GM23338 (cell line): ENCODE measurements at regions not wholly inside any gene's neighbourhood (a gene's known extent, or its start where the extent isn't known, plus 50 kb on each side); places are given as distances from the start of the nearest gene placed in this dataset.

Experiments used
- CTCF ChIP-seq, 2 experiments: fragments of 200-600 bp in 1 of 2; sonication (generic) in 1 of 2; conservative IDR thresholded peaks; 2 replicates each; pipeline versions ENCODE4 v1.5.1 to v1.6.1; 2016 to 2017; ENCODE audit warnings: antibody characterized with exemption in 2 of 2, low read depth in 2 of 2, mild to moderate bottlenecking in 2 of 2, moderate library complexity in 1 of 2
- EZH2 ChIP-seq: fragments of 200-600 bp; sonication (generic); IDR thresholded peaks from one replicate; pipeline ENCODE4 v1.8.0; 2017; ENCODE audit warnings: antibody characterized with exemption, mild to moderate bottlenecking, low read depth; ENCODE audit not compliant: unreplicated experiment
- EZH2phosphoT487 ChIP-seq: fragments of 200-600 bp; sonication (generic); IDR thresholded peaks from one replicate; pipeline ENCODE4 v1.8.1; 2018; ENCODE audit warnings: antibody characterized with exemption; ENCODE audit not compliant: unreplicated experiment

GRCh38 chr10:35838054-35838453, 196.0 kb upstream of the FZD8 start:
- TF ChIP-seq CTCF (conservative IDR thresholded peaks at IDR 0.05; ENCODE audit: low read depth in 2 of 2) (no peak), EZH2phosphoT487 (no peak), EZH2 (no peak)
